Esophagus (tissue), 2 donors: ENCODE measurements at regions not wholly inside any gene's neighbourhood (a gene's known extent, or its start where the extent isn't known, plus 50 kb on each side); places are given as distances from the start of the nearest gene placed in this dataset.
"Not testable (repeated sequence)": the region's sequence is repeated elsewhere in the genome, so short reads cannot be mapped to it uniquely, and the experiment has no call there.

Experiments
- H3K27ac ChIP-seq, 2 donors: one replicate each; pipeline ENCODE4 v1.5.1; 2013; ENCODE audit warnings: low read depth in 2 of 2, mild to moderate bottlenecking in 2 of 2, inconsistent platforms in 1 of 2, low read length in 1 of 2, moderate library complexity in 1 of 2
- H3K27me3 ChIP-seq, 2 donors: one replicate each; pipeline ENCODE4 v1.6.1; 2013; ENCODE audit warnings: low read length in 2 of 2, control low read depth in 1 of 2, mild to moderate bottlenecking in 1 of 2; ENCODE audit not compliant: insufficient read depth in 2 of 2, control insufficient read depth in 1 of 2
- H3K36me3 ChIP-seq, 2 donors: one replicate each; pipeline ENCODE4 v1.6.1; 2013; ENCODE audit warnings: low read length in 1 of 2; ENCODE audit not compliant: control insufficient read depth in 2 of 2, insufficient read depth in 2 of 2
- H3K4me1 ChIP-seq, 2 donors: one replicate each; pipeline ENCODE4 v1.6.1; 2013; ENCODE audit warnings: low read length in 1 of 2; ENCODE audit not compliant: control insufficient read depth in 2 of 2, insufficient read depth in 2 of 2
- H3K4me3 ChIP-seq, 2 donors: one replicate each; pipeline ENCODE4 v1.5.1; 2013; ENCODE audit warnings: low read length in 2 of 2, mild to moderate bottlenecking in 2 of 2, low read depth in 1 of 2, moderate library complexity in 1 of 2
- H3K9me3 ChIP-seq, 2 donors: one replicate each; pipeline ENCODE4 v1.6.1; 2013; ENCODE audit warnings: mild to moderate bottlenecking in 2 of 2, low read depth in 1 of 2, low read length in 1 of 2, moderate library complexity in 1 of 2; ENCODE audit not compliant: control insufficient read depth in 2 of 2, insufficient read depth in 1 of 2
- WGBS, 2 donors: extraction: QIAGEN DNeasy Blood & Tissue Kit; methylation state at CpG; one replicate each; pipeline ENCODE4 v1.1.7; 2013; 5-methylcytosine and 5-hydroxymethylcytosine counted together
- donor health status: healthy with polysubstance abuse.
- donor health status: Bipolar disorder and iron deficiency.

DNA sequence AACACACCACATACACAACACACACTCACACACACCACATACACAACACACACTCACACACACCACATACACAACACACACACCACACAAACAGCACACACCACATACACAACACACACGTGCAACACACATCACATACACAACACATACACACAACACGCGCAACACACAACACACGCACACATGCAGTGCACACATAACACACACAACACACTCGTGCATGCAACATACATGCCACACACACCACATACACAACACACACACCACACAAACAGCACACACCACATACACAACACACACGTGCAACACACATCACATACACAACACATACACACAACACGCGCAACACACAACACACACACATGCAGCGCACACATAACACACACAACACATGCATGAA lies 192.8 kb downstream of the C16orf95 start:
- not testable (repeated sequence) for H3K4me3 ChIP-seq, H3K27me3 ChIP-seq, H3K4me1 ChIP-seq, H3K27ac ChIP-seq, H3K36me3 ChIP-seq
- peaks cover 0 to 14% of the 10 kb centered on the region in 2 donors for H3K9me3 ChIP-seq
- WGBS, 2 donors, result 97% methylated on average over 9 of the region's 9 CpGs

DNA sequence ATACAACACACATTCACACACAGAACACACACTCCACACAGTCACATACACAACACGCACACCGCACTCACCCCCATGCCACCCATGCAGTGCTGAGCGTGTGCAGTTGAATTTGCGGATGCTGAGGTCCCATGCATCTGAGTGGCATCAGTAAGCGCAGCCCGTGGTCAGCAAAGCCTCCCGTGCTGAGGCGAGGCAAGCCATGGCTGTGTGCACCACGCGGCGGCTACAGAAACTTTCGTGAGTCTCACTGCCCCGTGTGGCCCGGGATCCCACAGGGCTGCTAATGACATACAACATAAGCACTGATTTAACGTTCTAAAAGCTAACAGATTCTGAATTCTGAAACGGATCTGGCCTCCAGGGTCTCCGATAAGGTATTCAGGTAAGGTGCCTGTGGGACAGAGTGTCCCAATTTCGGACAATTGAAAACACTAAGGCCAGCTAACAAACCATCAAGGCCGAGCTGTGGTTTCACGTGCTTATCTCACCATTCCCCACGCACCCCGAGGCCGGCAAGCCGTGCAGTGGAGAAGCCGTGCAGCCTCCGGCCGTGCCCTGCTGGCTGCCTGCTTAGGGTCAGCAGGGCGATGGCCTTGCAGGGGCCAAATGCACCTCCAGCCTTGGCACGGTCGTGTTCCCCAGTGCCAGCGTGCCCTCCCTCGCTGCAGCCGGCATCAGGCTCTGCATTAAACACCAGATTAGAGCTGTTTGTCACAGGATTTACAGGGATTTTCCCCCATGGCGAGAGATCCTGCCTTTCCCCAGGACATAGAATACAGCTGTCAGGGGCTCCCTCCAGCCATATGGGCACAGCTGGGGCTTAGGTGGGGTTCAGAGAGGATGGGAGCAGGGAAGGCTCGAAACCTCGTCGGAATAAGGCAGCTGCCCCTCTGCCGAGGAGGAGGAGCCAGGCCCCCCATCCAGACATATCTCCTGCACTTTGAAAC lies 191.7 kb downstream of the C16orf95 start:
- peaks cover 0 to 2% of the 10 kb centered on the region in 2 donors for H3K27me3 ChIP-seq
- peaks cover 0 to 14% of the 10 kb centered on the region in 2 donors for H3K9me3 ChIP-seq
- H3K36me3 ChIP-seq, result no peaks in the 10 kb centered on the region
- H3K4me3 ChIP-seq, result no peak overlapping the region
- 67 to 70% methylated on average over 38 of the region's 38 CpGs for WGBS, 2 donors
- peaks cover 0 to 2% of the 10 kb centered on the region in 2 donors for H3K4me1 ChIP-seq
- H3K27ac ChIP-seq, result no peak overlapping the region

DNA sequence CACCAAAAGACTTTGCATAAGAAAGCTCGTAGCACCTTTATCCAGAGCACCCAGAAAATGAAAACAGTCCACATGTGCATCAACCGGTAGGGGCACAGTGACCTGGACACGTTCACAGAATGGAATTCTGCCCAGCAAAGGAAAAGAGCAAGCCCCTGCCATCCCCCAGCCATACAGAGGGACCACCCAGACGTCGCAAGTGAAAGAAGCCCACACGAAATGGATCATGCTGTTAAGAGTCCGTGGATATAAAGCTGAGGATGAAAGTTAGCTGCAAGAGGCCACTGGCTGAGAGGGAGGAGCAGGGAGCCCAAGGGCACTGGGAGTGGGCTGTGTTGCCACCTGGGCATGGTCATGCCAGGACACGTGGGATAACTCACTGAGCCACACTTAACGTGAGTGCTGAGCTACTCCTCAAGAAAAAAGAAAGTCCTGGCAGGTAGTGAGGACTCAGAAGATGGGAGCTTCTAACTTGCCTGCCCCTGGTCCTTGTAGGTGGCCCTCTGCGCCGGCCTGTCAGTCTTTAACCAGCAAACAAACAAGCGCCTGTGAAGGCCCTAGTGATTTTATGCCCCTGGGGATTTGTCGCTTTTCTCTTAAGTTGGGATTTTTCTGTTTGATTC lies 190.7 kb downstream of the C16orf95 start:
- H3K36me3 ChIP-seq, result no peaks in the 10 kb centered on the region
- H3K4me1 ChIP-seq, result peaks cover 0 to 2% of the 10 kb centered on the region in 2 donors
- no peak overlapping the region for H3K4me3 ChIP-seq
- H3K27me3 ChIP-seq, result peaks cover 0 to 2% of the 10 kb centered on the region in 2 donors
- H3K9me3 ChIP-seq, result peaks cover 0 to 14% of the 10 kb centered on the region in 2 donors
- no peak overlapping the region for H3K27ac ChIP-seq
- 45 to 48% methylated on average over 13 of the region's 13 CpGs for WGBS, 2 donors

DNA sequence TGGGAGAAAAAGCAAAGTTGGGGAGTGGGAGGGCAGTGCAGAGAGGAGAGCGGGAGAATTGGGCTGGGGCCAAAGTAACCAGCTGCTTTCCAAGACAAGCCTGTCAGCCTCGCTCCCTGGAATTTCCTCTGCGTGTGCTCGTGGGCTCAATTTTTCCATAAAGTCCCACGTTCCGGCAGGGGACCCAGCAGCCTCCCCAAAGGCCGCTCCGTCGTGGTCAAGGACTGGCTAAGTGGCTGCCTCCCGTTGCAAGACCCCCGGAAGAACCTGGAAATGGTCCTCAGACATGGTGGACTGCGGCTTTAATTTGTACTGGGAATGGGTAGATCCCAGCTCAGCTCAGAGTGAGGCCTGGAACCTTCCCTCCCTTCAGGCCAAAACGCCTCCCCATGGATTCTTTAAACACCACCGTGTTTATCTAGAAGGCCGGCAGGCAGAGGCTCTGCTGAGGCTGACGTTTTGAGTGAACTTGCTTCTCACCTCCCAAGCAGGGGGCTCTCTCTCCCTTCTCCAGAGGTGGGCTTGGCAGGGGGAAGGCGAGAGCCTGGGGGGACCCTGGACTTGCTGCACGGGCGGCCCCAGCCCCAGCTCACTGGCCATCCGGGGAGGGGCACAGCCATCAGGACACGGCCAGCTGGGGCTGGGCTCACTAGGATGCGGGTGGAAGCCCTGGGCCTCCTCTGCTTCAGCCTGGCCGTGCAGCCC lies 190.0 kb downstream of the C16orf95 start:
- Histone ChIP-seq H3K4me3 (no peak overlapping the region), H3K27ac (no peak overlapping the region), H3K36me3 (no peaks in the 10 kb centered on the region), H3K27me3 (peaks cover 0 to 2% of the 10 kb centered on the region in 2 donors), H3K9me3 (peaks cover 0 to 17% of the 10 kb centered on the region in 2 donors), H3K4me1 (peaks cover 0 to 2% of the 10 kb centered on the region in 2 donors)
- WGBS, 2 donors, result 34 to 35% methylated on average over 23 of the region's 23 CpGs

DNA sequence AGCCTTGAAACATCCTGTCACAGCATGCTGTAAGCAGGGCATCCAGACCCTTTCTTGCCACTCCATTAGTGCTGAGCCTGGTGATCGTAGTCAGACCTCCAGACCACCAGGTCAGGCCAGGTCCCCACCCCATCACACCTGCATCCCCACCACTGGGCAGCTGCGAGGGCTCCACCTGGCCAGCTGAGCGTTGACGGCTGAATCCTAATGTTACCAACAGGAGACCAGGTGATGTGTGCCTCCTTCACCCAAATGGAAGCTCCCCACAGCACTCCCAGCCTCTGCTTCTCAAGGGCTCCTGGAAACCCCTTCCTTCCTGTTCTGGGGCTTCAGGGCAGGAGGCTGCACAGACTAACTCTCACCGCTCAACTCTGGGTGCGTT lies 189.4 kb downstream of the C16orf95 start:
- H3K27me3 ChIP-seq, result peaks cover 0 to 2% of the 10 kb centered on the region in 2 donors
- no peak overlapping the region for H3K27ac ChIP-seq
- H3K9me3 ChIP-seq, result peaks cover 0 to 17% of the 10 kb centered on the region in 2 donors
- H3K4me3 ChIP-seq, result no peak overlapping the region
- H3K36me3 ChIP-seq, result no peaks in the 10 kb centered on the region
- WGBS, 2 donors, result 83 to 91% methylated on average over 6 of the region's 6 CpGs
- peaks cover 0 to 2% of the 10 kb centered on the region in 2 donors for H3K4me1 ChIP-seq

DNA sequence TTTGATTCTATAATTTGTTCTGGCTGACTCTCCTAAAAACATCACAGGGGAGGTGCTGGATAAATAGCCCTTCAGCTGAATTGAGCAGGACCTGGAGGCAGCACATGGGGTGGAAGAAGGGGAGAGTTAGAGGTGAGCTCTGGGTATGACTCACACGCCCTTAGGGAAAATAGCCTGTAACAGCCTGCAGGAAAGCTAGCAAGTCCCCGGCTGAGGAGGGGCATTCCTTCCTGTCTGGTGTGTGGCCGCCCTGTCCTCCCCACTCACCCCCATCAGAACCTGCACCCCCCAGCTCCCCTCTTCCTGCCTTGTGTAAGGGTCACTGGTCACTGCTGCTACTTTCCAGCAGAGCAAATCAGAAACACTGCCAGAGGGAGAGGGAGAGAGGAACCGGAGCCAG lies 187.4 kb downstream of the C16orf95 start:
- Histone ChIP-seq H3K4me1 (peaks cover 0 to 1% of the 10 kb centered on the region in 2 donors), H3K9me3 (peaks cover 0 to 9% of the 10 kb centered on the region in 2 donors), H3K27me3 (peaks cover 0 to 2% of the 10 kb centered on the region in 2 donors), H3K36me3 (no peaks in the 10 kb centered on the region), H3K4me3 (no peak overlapping the region), H3K27ac (no peak overlapping the region)
- WGBS, 2 donors, result 64 to 65% methylated on average over 4 of the region's 4 CpGs

DNA sequence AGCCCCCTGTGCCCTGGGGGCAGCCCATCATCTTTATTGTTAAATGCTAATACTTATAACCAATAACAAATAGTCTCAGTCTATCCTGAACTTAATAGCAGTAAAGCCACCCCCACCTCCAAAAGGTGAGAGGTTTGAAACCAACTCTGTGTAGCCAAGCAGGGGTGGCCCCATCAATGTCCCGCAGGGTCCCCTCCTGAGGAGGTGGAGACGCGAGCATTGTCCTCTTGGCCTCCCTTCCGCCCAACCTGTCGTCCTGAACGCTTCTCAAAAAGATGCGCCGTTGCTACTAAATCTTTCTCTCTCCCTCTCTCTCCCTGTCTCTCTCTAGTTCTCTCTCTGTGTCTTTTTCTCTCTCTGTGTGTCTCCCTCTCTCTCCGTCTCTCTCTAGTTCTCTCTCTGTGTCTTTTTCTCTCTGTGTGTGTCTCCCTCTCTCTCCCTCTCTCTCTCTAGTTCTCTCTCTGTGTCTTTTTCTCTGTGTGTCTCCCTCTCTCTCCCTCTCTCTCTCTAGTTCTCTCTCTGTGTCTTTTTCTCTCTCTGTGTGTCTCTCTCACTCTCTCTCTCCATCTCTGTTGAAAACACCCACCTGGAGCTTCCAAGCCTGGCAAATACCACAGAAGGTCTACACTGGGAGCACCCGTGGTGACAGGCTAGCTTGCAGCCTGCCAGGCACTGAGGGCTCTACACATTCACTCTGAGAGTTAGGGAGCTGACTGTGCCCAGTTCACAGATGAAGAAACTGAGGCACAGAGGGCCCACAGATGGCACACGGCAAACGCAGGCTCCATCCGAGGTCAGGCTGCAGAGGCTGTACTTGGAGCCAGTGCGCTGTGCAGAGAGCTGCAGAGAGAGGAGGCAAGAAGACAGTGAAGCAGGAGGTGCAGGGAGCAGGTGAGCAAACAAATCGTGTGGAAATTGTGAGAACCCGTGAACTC lies 185.9 kb downstream of the C16orf95 start:
- H3K9me3 ChIP-seq, result peaks cover 0 to 6% of the 10 kb centered on the region in 2 donors
- WGBS, 2 donors, result 77 to 82% methylated on average over 16 of the region's 16 CpGs
- no peaks in the 10 kb centered on the region for H3K36me3 ChIP-seq
- H3K4me1 ChIP-seq, result no peaks in the 10 kb centered on the region
- H3K4me3 ChIP-seq, result no peak overlapping the region
- H3K27ac ChIP-seq, result no peak overlapping the region
- H3K27me3 ChIP-seq, result peaks cover 0 to 2% of the 10 kb centered on the region in 2 donors

DNA sequence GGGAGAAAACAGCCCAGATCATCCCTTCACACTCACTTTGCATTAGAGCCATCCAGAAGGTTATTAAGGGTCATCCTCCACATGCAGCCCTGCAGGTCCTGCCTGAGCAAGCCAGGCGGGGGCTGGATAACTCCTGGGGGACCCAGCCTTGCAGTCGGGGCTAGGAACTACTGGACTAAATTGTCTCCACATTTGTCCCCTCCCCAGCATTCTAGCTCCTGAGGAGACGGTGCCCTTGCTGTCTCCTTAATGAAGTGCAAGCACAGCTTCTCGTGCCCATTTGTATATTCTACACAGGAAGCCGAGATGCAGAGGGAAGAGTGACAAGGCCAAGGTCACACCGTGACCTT lies 185.2 kb downstream of the C16orf95 start:
- peaks cover 0 to 2% of the 10 kb centered on the region in 2 donors for H3K27me3 ChIP-seq

More for the DNA sequence above, 185.2 kb downstream of the C16orf95 start:
- H3K27ac ChIP-seq, result no peak overlapping the region
- H3K9me3 ChIP-seq, result peaks cover 0 to 6% of the 10 kb centered on the region in 2 donors
- H3K4me1 ChIP-seq, result no peaks in the 10 kb centered on the region
- no peak overlapping the region for H3K4me3 ChIP-seq
- WGBS, 2 donors, result 62 to 66% methylated on average over 6 of the region's 6 CpGs
- no peaks in the 10 kb centered on the region for H3K36me3 ChIP-seq
